H1 (cell line): ENCODE measurements at regions not wholly inside any gene's neighbourhood (a gene's known extent, or its start where the extent isn't known, plus 50 kb on each side); places are given as distances from the start of the nearest gene placed in this dataset.

Experiments
- CTCF ChIA-PET: fragments of 300-600 bp; sonication (Branson Sonifier 250); formaldehyde crosslinking; loops from one replicate; lab custom pipeline; 2021; ENCODE audit not compliant: partially characterized antibody; lab: Charles Lee
- POLR2A ChIA-PET: fragments of 300-600 bp; sonication (Branson Sonifier 250); formaldehyde crosslinking; loops from one replicate; lab custom pipeline; 2021; ENCODE audit warnings: inconsistent platforms; ENCODE audit not compliant: partially characterized antibody; lab: Charles Lee
- DNase-seq, 2 experiments: peaks; one replicate each; pipeline versions ENCODE4 v3.0.0 to v3.0.0-alpha.2; 2010 to 2022; ENCODE audit warnings: low spot score in 2 of 2, low read depth in 1 of 2, mixed read lengths in 1 of 2
- FAIRE-seq: peaks from 2 replicates; lab custom pipeline; 2011; peaks lifted over from hg19 to GRCh38; lab: Jason Lieb, UNC
- H2AFZ ChIP-seq: 2 replicates; pipeline ENCODE4 v1.8.1; 2012; ENCODE audit warnings: low read length, inconsistent platforms
- H2AK5ac ChIP-seq: 2 replicates; pipeline ENCODE4 v1.6.1; 2013; ENCODE audit warnings: low read depth, low read length
- H2BK120ac ChIP-seq: replicated peaks from 2 replicates; pipeline ENCODE3; 2013; ENCODE audit warnings: low read depth, low read length, inconsistent platforms
- H2BK12ac ChIP-seq: 2 replicates; pipeline ENCODE4 v1.6.1; 2013; ENCODE audit warnings: low read depth, low read length
- H2BK15ac ChIP-seq: 2 replicates; pipeline ENCODE4 v1.6.1; 2013; ENCODE audit warnings: low read length
- H2BK20ac ChIP-seq: 2 replicates; pipeline ENCODE4 v1.6.1; 2013; ENCODE audit warnings: low read length
- H2BK5ac ChIP-seq: 2 replicates; pipeline ENCODE4 v1.6.1; 2013; ENCODE audit warnings: low read depth, low read length
- H3K14ac ChIP-seq: 2 replicates; pipeline ENCODE4 v1.6.1; 2013; ENCODE audit warnings: inconsistent platforms; ENCODE audit not compliant: insufficient read length
- H3K18ac ChIP-seq: 2 replicates; pipeline ENCODE4 v1.6.1; 2013; ENCODE audit warnings: low read length; ENCODE audit errors: extremely low read depth
- H3K23ac ChIP-seq: 2 replicates; pipeline ENCODE4 v1.6.1; 2013; ENCODE audit warnings: inconsistent platforms; ENCODE audit not compliant: insufficient read length
- H3K23me2 ChIP-seq: 2 replicates; pipeline ENCODE4 v1.6.1; 2013; ENCODE audit warnings: low read depth, low read length
- H3K27ac ChIP-seq: 2 replicates; pipeline ENCODE4 v1.6.1; 2011; ENCODE audit warnings: low read depth, low read length, inconsistent platforms
- H3K27me3 ChIP-seq, 4 experiments: replicated peaks in 1 of 4; 1 replicate in 1 of 4; 2 replicates in 3 of 4; pipeline versions ENCODE4 v1.6.1 to v1.8.1; 2011 to 2013; ENCODE audit warnings: low read length in 3 of 4, mild to moderate bottlenecking in 3 of 4, inconsistent platforms in 2 of 4, mixed read lengths in 2 of 4, moderate library complexity in 1 of 4; ENCODE audit not compliant: control insufficient read depth in 3 of 4, insufficient read depth in 3 of 4; ENCODE audit errors: extremely low read depth in 1 of 4
- H3K36me3 ChIP-seq, 4 experiments: 2 replicates each; pipeline versions ENCODE4 v1.6.1 to v1.8.1; 2011 to 2013; ENCODE audit warnings: mild to moderate bottlenecking in 4 of 4, low read length in 3 of 4, moderate library complexity in 2 of 4, control low read depth in 1 of 4, inconsistent platforms in 1 of 4; ENCODE audit not compliant: insufficient read depth in 4 of 4, control insufficient read depth in 2 of 4
- H3K4ac ChIP-seq: replicated peaks from 2 replicates; pipeline ENCODE3; 2013; ENCODE audit warnings: low read length, low read depth, mixed read lengths, inconsistent platforms; ENCODE audit not compliant: insufficient read length
- H3K4me1 ChIP-seq, 4 experiments: replicated peaks in 1 of 4; 1 replicate in 1 of 4; 2 replicates in 3 of 4; pipeline versions ENCODE4 v1.6.1 to v1.8.1; 2011 to 2013; ENCODE audit warnings: low read length in 3 of 4, inconsistent platforms in 2 of 4, mixed read lengths in 1 of 4; ENCODE audit not compliant: insufficient read depth in 4 of 4, control insufficient read depth in 3 of 4
- H3K4me2 ChIP-seq, 2 experiments: 2 replicates each; pipeline versions ENCODE4 v1.6.1 to v1.8.1; 2011 to 2013; ENCODE audit warnings: low read depth in 2 of 2, low read length in 2 of 2, control low read depth in 1 of 2, inconsistent platforms in 1 of 2, mild to moderate bottlenecking in 1 of 2; ENCODE audit not compliant: insufficient read depth in 1 of 2
- H3K4me3 ChIP-seq, 4 experiments: fragments of 200-600, 300-600 bp in 1 of 4; sonication (generic), shearing (Covaris generic), sonication (Bioruptor Twin) in 1 of 4; 2 replicates each; pipeline versions ENCODE4 v1.5.1 to v1.8.1; 2011 to 2016; ENCODE audit warnings: low read length in 4 of 4, low read depth in 3 of 4, control low read depth in 2 of 4, inconsistent platforms in 2 of 4, mild to moderate bottlenecking in 2 of 4, mixed read lengths in 1 of 4, moderate library complexity in 1 of 4; ENCODE audit not compliant: insufficient read depth in 2 of 4; ENCODE audit errors: extremely low read depth in 1 of 4
- H3K56ac ChIP-seq: replicated peaks from 2 replicates; pipeline ENCODE3; 2013; ENCODE audit warnings: low read depth, mild to moderate bottlenecking, mixed read lengths, low read length, inconsistent platforms; ENCODE audit not compliant: insufficient read length
- H3K79me1 ChIP-seq: 2 replicates; pipeline ENCODE4 v1.6.1; 2013; ENCODE audit warnings: low read depth, low read length, control low read depth
- H3K79me2 ChIP-seq, 2 experiments: 2 replicates each; pipeline versions ENCODE4 v1.6.1 to v1.8.1; 2012 to 2013; ENCODE audit warnings: low read length in 2 of 2, mild to moderate bottlenecking in 2 of 2, inconsistent platforms in 1 of 2; ENCODE audit not compliant: insufficient read depth in 2 of 2, control insufficient read depth in 1 of 2
- H3K9ac ChIP-seq, 4 experiments: replicated peaks in 1 of 4; 1 replicate in 1 of 4; 2 replicates in 3 of 4; pipeline versions ENCODE4 v1.6.1 to v1.8.1; 2011 to 2013; ENCODE audit warnings: low read depth in 3 of 4, low read length in 3 of 4, control low read depth in 2 of 4, mild to moderate bottlenecking in 2 of 4, moderate library complexity in 2 of 4, inconsistent platforms in 1 of 4; ENCODE audit errors: extremely low read depth in 1 of 4
- H3K9me3 ChIP-seq, 2 experiments: 2 replicates each; pipeline versions ENCODE4 v1.6.1 to v1.8.1; 2012 to 2013; ENCODE audit warnings: mild to moderate bottlenecking in 2 of 2, moderate library complexity in 2 of 2, control low read depth in 1 of 2, inconsistent platforms in 1 of 2, low read depth in 1 of 2, low read length in 1 of 2, mixed read lengths in 1 of 2; ENCODE audit not compliant: insufficient read depth in 2 of 2
- H4K20me1 ChIP-seq, 2 experiments: replicated peaks in 1 of 2; 2 replicates each; pipeline versions ENCODE3 to v1.8.1; 2011 to 2013; ENCODE audit warnings: inconsistent platforms in 2 of 2, low read length in 2 of 2, mild to moderate bottlenecking in 1 of 2; ENCODE audit not compliant: insufficient read depth in 2 of 2, control insufficient read depth in 1 of 2
- H4K5ac ChIP-seq: 2 replicates; pipeline ENCODE4 v1.6.1; 2013; ENCODE audit warnings: low read length, low read depth, mixed read lengths, inconsistent platforms; ENCODE audit not compliant: insufficient read length
- H4K8ac ChIP-seq: 2 replicates; pipeline ENCODE4 v1.8.0; 2013; ENCODE audit warnings: mild to moderate bottlenecking, moderate library complexity, low read length, inconsistent platforms; ENCODE audit not compliant: insufficient read depth; ENCODE audit errors: extremely low read depth
- H4K91ac ChIP-seq: replicated peaks from 2 replicates; pipeline ENCODE3; 2013; ENCODE audit warnings: low read length, mixed read lengths, inconsistent platforms; ENCODE audit not compliant: insufficient read length
- CBX8 ChIP-seq: fragments of 300-800, 300-1000 bp; sonication (generic); IDR thresholded peaks from 2 replicates; pipeline ENCODE4 v1.7.1; 2016; ENCODE audit warnings: low read depth, low read length, borderline replicate concordance
- CREB1 ChIP-seq: IDR thresholded peaks from 2 replicates; pipeline ENCODE4 v1.6.1; 2012; ENCODE audit warnings: inconsistent platforms
- EZH2 ChIP-seq: fragments of 200-600 bp; sonication (generic); IDR thresholded peaks from 2 replicates; pipeline ENCODE4 v1.7.1; 2012; ENCODE audit warnings: low read depth, mild to moderate bottlenecking, moderate library complexity, low read length, inconsistent platforms; ENCODE audit not compliant: severe bottlenecking
- HDAC6 ChIP-seq: IDR thresholded peaks from one replicate; pipeline ENCODE4 v1.7.1; 2012; ENCODE audit warnings: low read depth, mild to moderate bottlenecking, inconsistent platforms, low read length, moderate library complexity
- JUN ChIP-seq: IDR thresholded peaks from 2 replicates; pipeline ENCODE4 v1.6.1; 2011; ENCODE audit warnings: low read depth, mild to moderate bottlenecking, improper control_type of control experiment, low read length
- KDM4A ChIP-seq: IDR thresholded peaks from one replicate; pipeline ENCODE4 v1.7.1; 2012; ENCODE audit warnings: low read depth, mild to moderate bottlenecking, moderate library complexity, low read length, inconsistent platforms; ENCODE audit not compliant: severe bottlenecking
- MAX ChIP-seq: IDR thresholded peaks from 2 replicates; pipeline ENCODE4 v1.6.1; 2012; ENCODE audit warnings: inconsistent platforms
- NRF1 ChIP-seq: IDR thresholded peaks from 2 replicates; pipeline ENCODE4 v1.6.1; 2011; ENCODE audit warnings: mild to moderate bottlenecking, low read depth, low read length, improper control_type of control experiment
- RBBP5 ChIP-seq: IDR thresholded peaks from 2 replicates; pipeline ENCODE4 v1.7.1; 2012; ENCODE audit warnings: low read depth, mild to moderate bottlenecking, inconsistent platforms, low read length, moderate library complexity, borderline replicate concordance
- RFX5 ChIP-seq: IDR thresholded peaks from 2 replicates; pipeline ENCODE4 v1.6.1; 2011; ENCODE audit warnings: low read depth, low read length, improper control_type of control experiment, borderline replicate concordance
- RNF2 ChIP-seq: fragments of 200-900, 300-1000 bp; sonication (generic); IDR thresholded peaks from 2 replicates; pipeline ENCODE4 v1.7.1; 2016; ENCODE audit warnings: borderline replicate concordance, low read depth, mild to moderate bottlenecking, antibody characterized with exemption, low read length; ENCODE audit not compliant: poor library complexity, severe bottlenecking; ENCODE audit errors: missing control alignments
- SIN3A ChIP-seq, 2 experiments: IDR thresholded peaks in 1 of 2; conservative IDR thresholded peaks in 1 of 2; 2 replicates each; pipeline ENCODE4 v1.6.1; 2011 to 2012; ENCODE audit warnings: low read length in 2 of 2, improper control_type of control experiment in 1 of 2, low read depth in 1 of 2, mild to moderate bottlenecking in 1 of 2
- TAF7 ChIP-seq: optimal IDR thresholded peaks from 2 replicates; pipeline ENCODE3; 2011; ENCODE audit warnings: low read depth, mild to moderate bottlenecking, inconsistent platforms, low read length, moderate library complexity, borderline replicate concordance
- TCF12 ChIP-seq: IDR thresholded peaks from 2 replicates; pipeline ENCODE4 v1.6.1; 2011; ENCODE audit warnings: low read depth, mild to moderate bottlenecking, low read length
- YY1 ChIP-seq: IDR thresholded peaks from 2 replicates; pipeline ENCODE4 v1.6.1; 2011; ENCODE audit warnings: low read depth, mild to moderate bottlenecking, low read length
- WGBS, 2 experiments: shearing (Covaris generic) in 1 of 2; methylation state at CpG; one replicate each; pipeline versions ENCODE4 v1.1.6 to v1.1.7; 2013 to 2015; ENCODE audit warnings: low lambda C conversion rate in 2 of 2, mixed read lengths in 2 of 2, inconsistent platforms in 1 of 2, low coverage in 1 of 2, missing lambda C conversion rate in 1 of 2; ENCODE audit not compliant: insufficient replicate concordance in 2 of 2, insufficient coverage in 1 of 2, insufficient read length in 1 of 2; ENCODE audit errors: extremely low coverage in 1 of 2, missing lambda C conversion rate in 1 of 2; 5-methylcytosine and 5-hydroxymethylcytosine counted together

DNA sequence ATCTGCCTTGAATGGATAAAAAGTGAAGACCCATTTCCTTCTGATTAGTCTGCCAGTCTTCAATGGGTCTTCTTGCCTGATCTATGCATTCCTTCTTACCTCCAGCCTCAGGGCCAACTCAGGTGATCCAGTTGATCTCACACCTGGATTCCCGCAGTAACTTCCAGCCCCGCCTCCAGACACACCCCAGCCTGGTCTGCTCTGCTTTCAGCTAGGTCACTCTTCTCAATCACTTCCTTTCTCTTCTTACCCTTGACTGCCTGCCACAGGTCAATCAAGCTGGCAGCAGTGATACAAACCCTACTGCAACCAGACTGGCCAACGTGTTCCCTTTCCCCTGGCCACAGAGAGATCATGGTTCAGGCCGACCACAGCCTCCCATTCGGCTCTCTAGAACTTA, 263.6 kb downstream of the ZNF516 start:
- Histone ChIP-seq H4K20me1 (no peaks in the 10 kb centered on the region), H2BK12ac (no peak overlapping the region), H4K91ac (no peak overlapping the region), H2BK15ac (no peak overlapping the region), H3K9ac (no peak overlapping the region), H3K56ac (no peak overlapping the region), H4K5ac (no peak overlapping the region), H3K14ac (no peak overlapping the region), H2AFZ (peak overlapping the region; percentile 6; the same call in 1 of the 2 replicates), H3K79me2 (no peaks in the 10 kb centered on the region), H3K4me2 (no peak overlapping the region), H3K23me2 (no peaks in the 10 kb centered on the region), H3K36me3 (no peaks in the 10 kb centered on the region), H3K9me3 (no peaks in the 10 kb centered on the region), H3K18ac (no peak overlapping the region), H4K8ac (no peak overlapping the region), H2BK20ac (no peak overlapping the region), H3K27me3 (no peaks in the 10 kb centered on the region), H3K4me3 (no peak overlapping the region), H3K79me1 (no peaks in the 10 kb centered on the region; the same call in 1 of the 2 replicates), H2BK5ac (no peak overlapping the region), H3K23ac (no peak overlapping the region), H3K27ac (no peak overlapping the region), H3K4me1 (no peaks in the 10 kb centered on the region; a peak in 1 of 7 replicates), H3K4ac (no peak overlapping the region), H2AK5ac (no peak overlapping the region), H2BK120ac (no peak overlapping the region)
- POLR2A ChIA-PET = no interaction called here
- CTCF ChIA-PET = no interaction called here
- FAIRE-seq (no peak), DNase-seq (no peak)
- WGBS, 2 experiments = 81% methylated on average over 5 of the region's 5 CpGs; no CpG with 5 or more reads in 1 of the 2 experiments
- no peak for TF ChIP-seq TCF12
- TF ChIP-seq CREB1 = no peak
- TF ChIP-seq YY1 = no peak
- no peak for TF ChIP-seq CBX8
- no peak for TF ChIP-seq NRF1
- TF ChIP-seq RFX5 = no peak
- TF ChIP-seq RBBP5 = no peak
- TF ChIP-seq JUN = no peak
- no peak for TF ChIP-seq MAX
- TF ChIP-seq KDM4A = no peak
- TF ChIP-seq HDAC6 = no peak
- TF ChIP-seq TAF7 = no peak
- TF ChIP-seq SIN3A (conservative IDR thresholded peaks at IDR 0.05 in 1 of 2, IDR thresholded peaks at IDR 0.05 in 1 of 2; ENCODE audit: low read depth in 1 of 2, low read length in 2 of 2) = no peak
- TF ChIP-seq RNF2 = no peak
- no peak for TF ChIP-seq EZH2
